Inferior parietal cortex (tissue), 1 donor: ENCODE measurements at regions not wholly inside any gene's neighbourhood (a gene's known extent, or its start where the extent isn't known, plus 50 kb on each side); places are given as distances from the start of the nearest gene placed in this dataset.

Source experiments
- DNase-seq: peaks from one replicate; pipeline ENCODE4 v3.0.0-alpha.2; 2016; ENCODE audit errors: extremely low spot score

DNA sequence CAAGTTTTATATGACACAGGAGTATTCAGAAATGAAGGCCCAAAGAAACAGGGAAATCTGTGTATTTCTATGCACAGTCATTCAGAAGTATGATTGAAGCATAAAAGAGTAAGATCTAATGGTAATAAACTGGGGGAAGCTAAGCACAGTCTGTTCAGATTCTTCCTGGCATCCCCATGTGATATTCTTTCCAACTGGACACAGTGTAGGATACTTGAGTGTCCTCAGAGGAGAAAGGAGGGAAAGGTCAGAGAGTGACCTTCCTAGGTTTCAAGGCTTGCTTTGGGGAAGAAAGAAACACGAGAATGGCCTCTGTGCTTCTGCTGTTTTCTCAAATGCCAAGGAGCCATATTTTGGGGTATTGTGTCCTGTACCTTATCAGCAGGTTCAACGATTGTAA is 1798.4 kb upstream of the WWC1 start:
- no peak for DNase-seq

DNA sequence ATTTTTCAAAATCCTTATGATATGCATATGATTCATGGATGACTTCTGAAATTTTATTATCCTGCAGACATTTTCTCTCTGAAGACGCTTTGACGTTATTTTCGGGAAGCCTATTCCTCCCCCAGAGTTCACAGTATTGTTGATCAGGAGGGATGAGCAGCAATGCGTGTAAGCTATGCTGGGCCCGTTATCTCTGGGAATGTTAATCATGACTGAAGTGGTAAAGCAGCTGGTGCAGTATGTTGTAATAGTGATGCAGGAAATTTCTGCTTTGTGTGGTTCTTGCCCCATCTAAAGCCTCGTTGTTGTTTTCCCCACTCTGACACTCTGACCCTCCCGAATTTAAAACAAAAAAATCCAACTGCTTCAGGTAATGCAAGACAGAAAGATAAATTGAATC is 1797.8 kb upstream of the WWC1 start:
- DNase-seq, result no peak

DNA sequence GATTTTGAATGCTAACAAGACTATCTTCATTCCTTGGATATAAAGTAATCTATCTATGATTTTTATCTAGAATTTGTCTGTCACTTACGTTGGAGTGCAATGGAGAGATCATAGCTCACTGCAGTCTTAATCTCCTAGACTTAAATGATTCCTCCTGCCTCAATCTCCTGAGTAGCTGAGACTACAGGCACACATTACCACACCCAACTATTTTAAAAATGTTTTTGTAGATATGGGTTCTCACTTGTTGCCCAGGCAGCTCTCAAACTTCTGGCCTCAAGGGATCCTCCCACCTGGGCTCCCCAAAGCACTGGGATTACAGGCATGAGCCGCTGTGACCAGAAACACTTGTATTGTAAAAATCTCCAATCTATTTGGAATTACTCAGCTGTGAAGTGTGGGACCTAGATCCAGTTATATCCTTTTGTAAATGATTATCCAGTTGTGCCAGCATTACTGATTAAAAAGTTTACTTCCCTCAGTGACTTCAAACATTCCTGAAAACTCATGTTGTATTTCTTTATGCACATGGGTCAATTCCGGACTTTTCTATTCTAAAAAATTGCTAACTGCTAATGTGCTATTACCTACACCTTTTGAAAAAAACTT is 1793.8 kb upstream of the WWC1 start:
- DNase-seq, result no peak

DNA sequence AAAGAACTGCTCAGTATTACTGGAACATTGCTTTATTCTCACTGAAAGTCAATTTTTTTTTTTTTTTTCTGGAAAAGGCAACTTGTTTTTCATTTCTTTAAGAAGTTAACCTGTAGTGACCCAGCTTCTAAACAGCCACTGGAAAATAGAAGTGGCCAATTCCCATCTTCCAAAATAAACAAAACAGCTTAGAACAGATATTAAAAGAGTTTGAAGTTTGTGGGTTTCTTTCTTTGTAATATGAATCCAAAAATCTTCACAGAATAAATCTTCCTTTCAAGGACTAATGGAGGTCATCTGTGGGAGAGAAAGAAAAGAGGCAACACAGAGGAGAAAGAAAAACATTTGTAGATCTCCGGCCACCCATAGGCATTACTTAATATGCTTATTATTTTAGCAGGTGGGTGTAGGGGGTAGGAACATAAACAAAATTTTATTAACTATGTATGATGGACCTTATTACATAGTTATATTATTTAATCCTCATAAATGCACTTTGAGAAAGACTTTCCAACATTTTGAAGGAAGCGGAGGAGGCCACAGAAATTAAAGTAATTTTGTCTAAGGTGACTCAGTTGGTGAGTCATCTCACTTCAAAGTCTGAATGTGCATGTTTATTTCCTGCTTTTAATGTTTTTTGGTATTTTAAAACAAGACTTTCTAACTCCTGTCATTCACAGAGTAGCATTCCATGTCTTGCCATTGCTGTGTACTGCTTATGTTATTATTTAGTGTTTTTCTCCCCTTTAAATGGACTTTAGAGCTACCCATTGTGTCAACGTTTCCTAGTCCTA is 1791.8 kb upstream of the WWC1 start:
- no peak for DNase-seq

DNA sequence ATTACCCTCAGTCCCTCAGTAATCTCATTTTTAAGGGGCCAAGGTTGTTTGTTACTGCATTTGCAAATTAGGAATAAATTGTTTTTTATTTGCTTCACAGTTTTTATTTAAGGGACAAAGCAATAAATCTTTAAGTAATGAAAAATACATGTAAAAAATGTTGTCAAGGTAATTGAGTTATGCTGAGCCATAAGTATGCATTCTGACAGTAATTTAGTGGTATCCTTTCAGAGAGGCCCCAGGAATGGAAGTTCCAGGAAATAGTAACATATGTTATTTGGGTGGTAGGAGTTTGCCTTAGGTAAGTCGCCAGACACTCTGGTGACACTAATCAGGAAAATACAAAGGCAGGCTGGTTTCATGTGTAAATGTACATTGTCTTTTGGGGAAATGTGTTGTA is 1787.9 kb upstream of the WWC1 start:
- DNase-seq, result no peak

DNA sequence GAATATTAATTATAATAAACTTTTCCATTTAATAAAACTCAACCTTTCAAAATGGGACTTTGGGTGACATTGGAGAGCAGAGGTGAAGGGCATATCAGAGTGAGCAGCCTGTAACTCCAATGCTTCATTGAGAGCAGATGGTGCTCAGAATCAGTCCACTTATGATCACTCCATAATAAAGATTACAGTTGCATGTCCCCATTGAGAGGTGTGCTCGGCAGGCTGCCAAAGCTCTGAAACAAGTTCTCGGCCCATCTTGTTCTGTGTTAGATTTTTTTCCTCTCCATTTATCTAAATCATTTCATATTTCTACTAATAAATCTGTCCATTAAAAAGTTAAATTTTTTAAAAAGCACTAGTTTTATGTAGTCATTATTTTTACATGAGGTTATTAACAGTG is 1786.4 kb upstream of the WWC1 start:
- no peak for DNase-seq

DNA sequence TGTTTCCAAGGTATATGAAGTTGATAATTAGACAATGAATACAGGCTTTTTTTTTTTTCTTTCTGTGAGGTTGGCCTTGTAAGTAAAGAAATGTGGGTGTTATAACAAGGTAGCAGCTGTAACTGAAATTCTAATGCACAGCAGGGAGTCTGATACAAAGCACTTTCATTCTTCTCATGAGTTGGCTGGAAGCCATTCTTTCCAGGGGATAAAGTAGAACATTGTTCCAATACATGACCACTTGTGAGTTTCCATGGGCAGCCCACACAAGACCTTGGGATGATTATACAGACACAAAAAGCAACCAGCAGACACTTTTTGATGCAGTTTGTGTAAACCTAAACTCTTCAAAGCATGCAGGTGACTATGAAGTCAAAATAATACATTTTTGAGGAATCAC is 1785.9 kb upstream of the WWC1 start:
- peak; percentile 36 for DNase-seq

DNA sequence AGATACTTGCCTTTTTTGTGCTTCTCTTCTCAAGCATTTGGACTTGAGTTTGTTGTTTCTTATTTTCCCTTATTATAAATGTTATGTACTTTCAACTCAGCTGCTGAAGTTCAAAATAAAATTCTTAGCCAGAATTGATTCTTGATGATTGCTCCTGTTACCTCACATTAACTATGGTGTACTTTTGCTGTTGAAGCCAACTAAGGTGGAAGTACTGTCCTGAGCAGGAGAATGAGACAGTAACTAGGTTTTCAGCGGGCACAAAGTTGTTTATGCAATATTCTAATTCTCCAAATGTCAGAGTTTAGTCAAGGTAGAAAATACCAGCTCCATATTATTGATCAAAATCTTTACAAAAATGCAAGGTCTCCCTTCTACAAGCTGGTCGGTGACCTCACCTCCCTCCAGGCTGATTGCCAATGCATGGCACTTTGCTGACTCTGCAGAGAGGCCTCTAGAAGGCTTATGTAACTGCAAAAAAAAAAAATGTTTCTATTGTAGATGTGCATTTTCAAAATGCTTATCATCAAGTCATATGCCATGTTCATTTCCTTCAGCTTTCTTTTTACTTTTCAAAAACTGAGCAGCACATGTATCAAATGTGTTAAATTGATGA is 1783.5 kb upstream of the WWC1 start:
- DNase-seq, result no peak

DNA sequence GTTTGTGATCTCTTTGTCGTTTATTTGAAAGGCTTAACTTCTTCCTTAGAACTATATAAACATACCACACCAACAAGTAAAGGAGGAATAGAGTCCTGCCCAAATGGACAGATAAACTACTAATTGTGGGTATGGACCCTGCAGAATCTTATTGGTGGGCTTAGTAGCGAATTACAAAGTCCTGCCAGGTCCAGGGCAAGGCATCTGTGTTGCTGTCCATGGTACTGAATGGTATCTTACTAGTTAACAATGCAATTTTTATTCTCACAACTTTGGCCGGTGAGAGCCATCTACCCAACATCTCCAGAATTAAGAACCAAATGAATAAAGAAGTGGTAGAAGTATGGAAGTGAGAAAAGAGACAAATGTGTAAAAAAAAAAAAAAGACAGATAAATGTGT is 1782.4 kb upstream of the WWC1 start:
- DNase-seq, result no peak

DNA sequence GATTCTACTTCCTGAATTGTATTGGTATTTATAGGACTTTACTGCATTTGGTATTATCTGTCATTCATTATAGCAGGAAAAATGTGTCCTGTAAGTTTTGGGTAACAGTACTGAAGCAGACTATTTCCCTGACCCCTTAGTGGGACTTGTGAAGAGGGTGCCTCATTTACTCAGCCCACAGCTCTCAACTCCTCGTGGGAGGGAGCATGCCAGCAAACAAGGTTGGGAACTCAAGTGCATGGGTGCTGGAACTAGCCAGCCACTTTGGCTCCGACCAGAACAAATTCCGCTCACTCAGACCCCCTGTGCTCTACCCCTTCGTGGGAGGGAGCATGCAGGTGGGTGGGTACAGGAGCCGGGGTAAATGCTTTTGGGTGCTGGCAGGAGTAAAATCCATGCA is 1773.5 kb upstream of the WWC1 start:
- DNase-seq, result no peak

DNA sequence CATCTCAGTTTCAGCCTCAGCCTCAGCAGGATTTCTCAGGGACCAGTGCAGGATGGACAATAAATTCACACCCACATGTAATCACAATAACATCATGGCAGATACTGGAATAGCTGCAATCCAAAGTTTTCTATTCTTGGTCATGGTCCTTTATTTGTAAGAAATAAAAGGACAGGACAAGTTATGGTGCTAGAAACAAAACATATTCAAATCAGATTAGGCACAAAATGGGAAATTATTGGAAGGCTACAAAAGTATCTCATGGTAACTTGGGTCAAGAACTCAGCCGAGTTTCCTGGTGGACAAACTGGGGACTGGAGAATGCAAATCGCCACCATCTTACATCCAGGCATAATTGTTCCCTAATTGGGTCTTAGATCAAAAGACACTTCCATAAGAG is 1768.2 kb upstream of the WWC1 start:
- DNase-seq, result no peak

DNA sequence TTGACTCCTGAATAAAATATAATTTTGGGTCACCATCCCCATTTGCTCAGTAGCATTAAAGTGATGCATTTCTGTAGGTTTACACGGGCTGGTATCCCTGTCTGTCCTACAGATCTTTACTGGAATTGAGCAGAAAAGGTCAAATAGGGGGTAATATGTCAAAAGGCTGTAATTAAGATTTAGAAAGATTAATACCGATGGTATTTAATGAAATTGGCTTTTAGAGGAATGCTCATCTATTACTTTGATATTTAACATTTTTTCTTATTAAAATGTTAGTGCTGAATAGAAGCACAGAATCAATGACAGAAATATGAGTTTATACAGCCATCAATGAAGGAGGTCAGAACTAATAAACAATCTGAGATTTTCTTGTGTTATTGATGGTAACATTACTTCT is 1762.2 kb upstream of the WWC1 start:
- no peak for DNase-seq

DNA sequence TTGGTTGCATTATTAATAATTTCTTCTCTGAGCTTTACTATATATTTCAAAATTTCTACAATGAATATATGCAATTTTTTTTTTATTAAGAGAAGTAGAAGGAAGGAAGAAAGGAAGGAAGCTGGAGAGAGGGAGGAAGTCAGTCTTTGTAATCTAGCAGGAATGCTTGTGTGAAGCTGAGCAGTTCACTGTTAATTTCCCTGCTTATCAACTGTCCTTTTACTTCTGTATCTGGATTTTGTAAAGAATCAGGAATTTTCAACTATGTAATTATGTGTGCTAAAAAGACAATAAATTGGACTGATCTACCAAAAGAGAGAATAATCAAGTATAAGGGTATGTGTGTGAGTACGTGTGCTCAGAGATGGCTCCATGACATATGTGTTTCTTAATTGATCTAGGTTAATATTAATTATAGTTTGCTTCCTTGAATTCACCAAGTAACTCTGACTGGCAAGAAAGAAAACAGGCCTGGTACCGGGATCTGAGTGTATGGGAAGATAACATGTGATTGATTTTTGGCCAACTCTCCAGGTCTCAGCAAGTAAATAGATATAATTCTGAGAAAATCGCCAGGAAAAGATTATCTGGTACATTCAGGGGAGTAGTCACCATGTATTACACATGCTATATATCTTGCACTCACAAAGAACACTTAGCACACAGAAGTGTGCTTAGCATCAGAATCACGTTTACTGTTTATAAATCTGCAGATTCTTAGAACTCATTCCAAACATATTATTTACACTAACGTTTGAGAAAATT is 1758.8 kb upstream of the WWC1 start:
- DNase-seq, result no peak

DNA sequence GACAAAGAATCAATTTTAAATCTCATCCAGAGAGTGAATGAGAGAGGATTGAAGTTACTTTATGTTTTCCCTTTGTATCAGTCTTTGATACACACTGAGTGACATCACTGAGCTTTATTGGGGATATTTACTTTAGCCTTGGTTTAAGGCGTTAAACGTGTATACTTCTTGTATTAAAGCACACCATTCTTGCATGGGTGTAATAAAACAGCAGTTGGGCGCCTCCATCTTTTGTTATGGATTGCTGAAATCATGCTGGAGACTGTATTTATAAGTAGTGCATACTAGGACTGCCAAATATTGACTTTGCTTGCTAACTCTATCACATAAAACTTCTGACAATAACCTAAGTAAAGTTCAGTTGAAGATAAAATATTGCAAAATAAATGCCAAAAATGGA is 1755.8 kb upstream of the WWC1 start:
- no peak for DNase-seq

DNA sequence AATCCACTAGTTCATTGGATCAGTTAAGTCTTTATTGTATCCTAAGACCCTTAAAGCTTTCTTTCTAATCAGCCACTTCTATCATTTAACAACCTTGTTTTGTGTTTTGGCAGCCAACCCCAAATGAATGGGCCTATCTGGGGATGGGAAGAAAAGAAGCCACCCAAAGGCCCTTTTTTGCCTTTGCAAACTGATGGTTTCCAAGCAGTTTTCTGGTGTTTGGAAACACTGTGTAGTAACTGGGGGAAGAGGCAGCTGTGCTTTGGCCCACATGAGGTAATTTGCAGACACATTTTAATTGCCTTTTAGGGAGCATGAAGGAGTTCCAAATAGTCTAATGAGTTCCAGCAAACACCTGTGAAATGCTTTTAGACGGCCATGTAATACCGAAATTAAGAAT is 1751.3 kb upstream of the WWC1 start:
- DNase-seq, result no peak

DNA sequence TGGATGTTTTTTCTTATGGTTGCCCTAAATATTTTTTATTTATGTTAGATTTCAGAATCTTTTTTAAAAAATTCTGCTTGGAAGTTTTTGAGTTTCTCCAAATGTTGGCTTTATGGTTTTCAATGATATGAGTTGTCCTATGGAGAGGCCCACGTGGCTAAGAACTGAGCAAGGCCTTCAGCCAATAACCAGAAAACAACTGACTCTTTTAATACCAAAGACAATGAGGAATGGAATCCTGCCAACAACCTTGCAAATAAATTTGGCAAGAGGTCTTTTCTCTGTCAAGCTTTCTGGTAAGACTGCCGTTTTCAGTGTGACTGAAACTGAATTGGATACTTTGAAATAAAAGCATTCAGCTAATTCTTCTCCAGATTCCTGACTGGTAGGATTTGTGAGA is 1740.1 kb upstream of the WWC1 start:
- peak; percentile 75 for DNase-seq

DNA sequence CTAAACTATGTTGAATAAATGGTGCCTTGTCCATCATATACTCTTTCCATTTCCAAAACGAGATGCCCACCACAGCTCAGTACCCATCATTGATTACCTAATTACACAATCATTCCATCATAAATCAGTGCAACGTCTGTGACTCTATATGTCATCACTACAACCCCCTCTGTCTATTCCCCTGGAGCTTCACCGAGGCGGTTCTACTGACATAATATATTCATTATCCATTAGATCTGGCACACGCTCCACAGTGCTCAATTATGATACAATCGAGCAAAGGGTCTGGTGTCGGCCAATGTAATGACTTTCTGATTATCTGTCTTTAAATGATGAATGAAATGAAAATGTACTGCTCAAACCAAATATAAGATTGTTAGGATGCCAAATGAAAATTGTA is 1737.7 kb upstream of the WWC1 start:
- no peak for DNase-seq

DNA sequence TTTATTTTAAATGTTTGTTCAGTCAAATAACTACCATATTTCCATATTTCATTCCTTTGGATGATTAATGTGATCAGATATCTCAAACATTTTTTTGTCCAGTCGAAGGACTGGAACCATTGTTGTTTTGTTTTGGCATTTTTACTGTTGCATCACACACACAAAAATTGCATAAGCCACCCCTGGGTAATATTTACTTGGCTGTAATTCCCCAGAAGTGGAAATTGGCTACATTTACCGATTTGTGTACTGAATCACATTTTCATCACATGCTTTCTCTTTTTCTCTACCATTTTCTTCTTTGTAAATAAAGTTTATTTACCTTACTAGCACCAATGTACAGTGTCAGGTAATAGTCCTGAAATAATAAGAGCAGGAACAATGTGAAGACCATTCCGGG is 1729.7 kb upstream of the WWC1 start:
- no peak for DNase-seq

DNA sequence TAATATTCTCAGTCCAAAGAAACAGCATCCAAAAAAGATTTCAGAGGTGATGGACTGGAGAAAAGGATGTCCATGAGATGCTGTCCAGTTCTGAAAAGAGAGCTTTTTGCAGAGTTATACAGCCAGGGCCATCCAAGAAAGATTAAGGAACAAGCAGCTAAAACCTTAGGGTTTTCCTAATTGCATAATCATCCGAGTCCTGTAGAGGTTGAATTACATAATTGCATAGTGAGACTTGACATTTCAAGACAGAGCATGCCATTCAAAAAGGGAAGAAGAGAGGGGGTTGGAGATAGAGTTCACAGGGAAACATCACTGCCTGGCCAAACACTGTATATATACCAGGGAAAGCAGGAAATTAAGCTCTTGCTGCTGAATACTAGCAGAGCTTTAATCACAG is 1729.2 kb upstream of the WWC1 start:
- no peak for DNase-seq

DNA sequence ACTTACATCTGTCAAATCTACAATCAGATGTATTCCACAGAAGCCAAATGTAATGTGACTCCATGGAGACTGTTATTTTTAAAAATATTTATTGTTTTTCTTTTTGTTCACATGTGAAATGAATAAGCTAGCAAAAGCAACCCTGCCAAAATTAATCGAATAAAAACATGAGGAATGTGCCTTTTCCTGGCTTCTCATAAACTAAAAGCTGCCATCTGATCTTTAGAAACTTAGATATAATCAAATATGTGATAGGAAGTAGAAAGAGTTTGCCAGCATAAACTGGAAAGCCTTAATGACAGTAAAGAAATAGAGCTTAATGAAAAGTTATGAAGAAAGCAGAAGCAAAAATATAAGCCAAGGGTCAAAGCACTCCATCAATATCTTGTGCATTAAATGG is 1724.7 kb upstream of the WWC1 start:
- DNase-seq, result no peak

DNA sequence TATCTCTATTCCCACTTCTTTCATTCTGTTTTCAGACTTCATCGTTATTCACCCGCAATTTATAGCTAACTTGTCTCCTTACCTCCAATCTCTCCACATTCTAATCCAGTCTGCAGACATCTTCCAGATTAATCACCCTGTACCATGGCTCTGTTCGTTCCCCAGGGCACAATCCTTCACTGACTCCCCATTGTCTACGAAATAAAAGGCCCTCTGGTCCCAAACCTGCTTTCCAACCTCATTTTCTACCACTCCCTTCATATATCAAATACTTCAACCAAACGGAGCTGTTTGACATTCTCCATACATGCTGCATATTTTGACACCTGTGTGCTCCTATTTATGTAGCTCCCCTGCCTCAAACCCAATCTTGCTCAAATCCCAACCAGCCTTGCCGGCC is 1720.6 kb upstream of the WWC1 start:
- DNase-seq, result no peak

DNA sequence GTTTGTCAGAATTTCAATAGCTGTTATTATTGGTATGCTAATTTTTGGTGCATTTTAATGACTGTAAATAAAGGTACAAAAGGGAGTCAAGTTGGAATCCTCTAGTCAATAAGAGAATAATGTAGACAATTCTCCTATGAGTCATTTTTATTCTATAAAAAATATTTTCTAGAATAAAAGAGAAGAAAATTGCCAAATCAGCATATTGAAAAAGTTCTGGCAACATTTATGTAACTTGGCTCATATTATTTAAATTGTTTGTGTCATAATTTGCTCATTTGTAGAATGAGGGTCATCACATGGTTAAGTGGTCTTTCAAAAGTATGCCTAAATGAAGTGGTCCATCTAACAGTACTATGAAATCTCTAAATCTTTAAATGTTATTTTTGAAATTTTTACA is 1719.8 kb upstream of the WWC1 start:
- DNase-seq, result no peak

DNA sequence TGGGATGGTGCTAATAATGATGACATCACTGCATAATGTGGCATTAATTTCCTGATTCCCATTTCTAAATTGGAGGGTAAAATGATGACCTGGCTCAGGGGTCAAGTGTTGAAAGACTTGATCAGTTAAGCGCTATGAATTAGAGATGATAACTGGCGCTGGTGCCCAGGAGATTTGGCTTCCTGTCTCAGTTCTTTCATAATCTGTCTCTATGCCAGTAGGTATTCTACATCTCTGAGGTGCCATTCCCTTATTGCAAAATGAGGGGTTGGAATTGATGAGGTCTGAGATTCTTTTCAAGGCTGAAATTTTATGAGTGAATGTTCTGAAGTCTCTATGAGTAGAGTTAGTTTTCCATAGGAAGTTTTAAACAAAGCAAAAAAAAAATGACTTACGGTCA is 1715.1 kb upstream of the WWC1 start:
- DNase-seq, result no peak
